ENCODE measurements at regions not wholly inside any gene's neighbourhood (a gene's known extent, or its start where the extent isn't known, plus 50 kb on each side); places are given as distances from the start of the nearest gene placed in this dataset.
A peak's percentile ranks its signal among the peaks of the same experiment; 100 is the strongest.

GRCh38 chr9:95727947-95728520, 147.5 kb upstream of the ERCC6L2 start:
- H3K9me3 ChIP-seq (ENCODE audit: control insufficient read depth, low read length): no peaks in the 10 kb centered on the region
- H3K36me3 ChIP-seq (ENCODE audit: control insufficient read depth, insufficient read depth, low read length): no peaks in the 10 kb centered on the region
- DNase-seq: no peak

GRCh38 chr9:95726756-95727155, 148.7 kb upstream of the ERCC6L2 start:
- no peaks in the 10 kb centered on the region for H3K9me3 ChIP-seq (ENCODE audit: control insufficient read depth, low read length)
- no peak overlapping the region for H3K27ac ChIP-seq (ENCODE audit: insufficient read depth, low read length, poor library complexity, severe bottlenecking)
- no peak for DNase-seq
- no peaks in the 10 kb centered on the region for H3K36me3 ChIP-seq (ENCODE audit: control insufficient read depth, insufficient read depth, low read length)
- H3K4me3 ChIP-seq (ENCODE audit: insufficient read depth, low read depth, low read length, poor library complexity, severe bottlenecking): no peak overlapping the region
- H3K4me1 ChIP-seq (ENCODE audit: control insufficient read depth, insufficient read depth, low read length, poor library complexity, severe bottlenecking): peaks cover 14% of the 10 kb centered on the region
- no peaks in the 10 kb centered on the region for H3K27me3 ChIP-seq (replicated peaks; ENCODE audit: control insufficient read depth, insufficient read depth, low read length, poor library complexity, severe bottlenecking)

More at GRCh38 chr9:95727947-95728520, 147.5 kb upstream of the ERCC6L2 start:
- H3K27ac ChIP-seq (ENCODE audit: insufficient read depth, low read length, poor library complexity, severe bottlenecking): no peak overlapping the region
- H3K27me3 ChIP-seq (replicated peaks; ENCODE audit: control insufficient read depth, insufficient read depth, low read length, poor library complexity, severe bottlenecking): no peaks in the 10 kb centered on the region
- H3K4me3 ChIP-seq (ENCODE audit: insufficient read depth, low read depth, low read length, poor library complexity, severe bottlenecking): no peak overlapping the region
- H3K4me1 ChIP-seq (ENCODE audit: control insufficient read depth, insufficient read depth, low read length, poor library complexity, severe bottlenecking): peaks cover 14% of the 10 kb centered on the region

DNA sequence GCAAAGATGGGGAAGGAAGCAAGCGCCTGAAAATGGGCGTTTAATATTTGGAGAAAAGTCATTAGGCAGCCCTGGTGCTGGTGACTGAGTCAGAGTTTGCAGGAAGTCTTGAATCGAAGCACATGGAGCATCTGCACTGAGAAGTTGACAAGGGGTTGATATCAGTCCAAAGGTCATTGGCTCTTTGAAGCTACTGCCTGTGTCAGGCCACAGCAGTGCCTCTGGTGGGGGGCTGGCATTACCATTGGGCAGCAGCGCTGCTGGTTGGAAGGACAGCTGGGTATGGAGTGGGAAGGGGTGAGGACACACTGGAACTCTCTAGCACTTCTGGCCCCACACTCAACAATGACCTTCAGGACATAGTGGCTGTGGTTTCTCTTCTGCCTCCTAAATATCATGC, 150.4 kb upstream of the ERCC6L2 start:
- Histone ChIP-seq H3K27ac (ENCODE audit: insufficient read depth, low read length, poor library complexity, severe bottlenecking) (peak overlapping the region; percentile 10), H3K36me3 (ENCODE audit: control insufficient read depth, insufficient read depth, low read length) (no peaks in the 10 kb centered on the region), H3K4me1 (ENCODE audit: control insufficient read depth, insufficient read depth, low read length, poor library complexity, severe bottlenecking) (peaks cover 14% of the 10 kb centered on the region), H3K27me3 (replicated peaks; ENCODE audit: control insufficient read depth, insufficient read depth, low read length, poor library complexity, severe bottlenecking) (no peaks in the 10 kb centered on the region), H3K9me3 (ENCODE audit: control insufficient read depth, low read length) (no peaks in the 10 kb centered on the region), H3K4me3 (ENCODE audit: insufficient read depth, low read depth, low read length, poor library complexity, severe bottlenecking) (no peak overlapping the region)
- DNase-seq: no peak

- peak overlapping the region; percentile 10 for H3K27ac ChIP-seq (ENCODE audit: insufficient read depth, low read length, poor library complexity, severe bottlenecking)
- DNase-seq: peak; percentile 53 to 58 (median 57)
- H3K4me3 ChIP-seq (ENCODE audit: insufficient read depth, low read depth, low read length, poor library complexity, severe bottlenecking): no peak overlapping the region
- H3K9me3 ChIP-seq (ENCODE audit: control insufficient read depth, low read length): no peaks in the 10 kb centered on the region
- H3K36me3 ChIP-seq (ENCODE audit: control insufficient read depth, insufficient read depth, low read length): no peaks in the 10 kb centered on the region
- H3K4me1 ChIP-seq (ENCODE audit: control insufficient read depth, insufficient read depth, low read length, poor library complexity, severe bottlenecking): peaks cover 14% of the 10 kb centered on the region
- no peaks in the 10 kb centered on the region for H3K27me3 ChIP-seq (replicated peaks; ENCODE audit: control insufficient read depth, insufficient read depth, low read length, poor library complexity, severe bottlenecking)
These were observed 151.1 kb upstream of the ERCC6L2 start for GRCh38 chr9:95724253-95724991.

DNA sequence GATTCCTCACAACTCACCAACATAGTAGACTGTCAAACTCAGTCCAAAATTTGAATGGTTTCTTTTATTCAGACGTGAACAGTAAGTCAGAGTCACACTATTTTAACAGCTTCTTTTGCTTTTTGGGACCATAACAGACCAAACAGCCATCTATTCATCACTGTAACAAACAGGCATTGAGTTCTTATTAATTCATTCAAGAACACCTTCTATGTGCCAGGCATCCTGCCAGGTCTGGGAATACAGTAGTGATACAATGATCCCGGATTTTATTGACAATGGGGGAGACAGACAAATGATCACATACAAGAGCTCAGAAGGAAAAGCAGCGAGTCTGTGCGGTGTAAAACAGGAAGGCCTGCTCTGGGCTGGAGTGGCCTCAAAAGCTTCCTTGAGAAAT, 153.3 kb upstream of the ERCC6L2 start:
- H3K9me3 ChIP-seq (ENCODE audit: control insufficient read depth, low read length): no peaks in the 10 kb centered on the region
- H3K27ac ChIP-seq (ENCODE audit: insufficient read depth, low read length, poor library complexity, severe bottlenecking): no peak overlapping the region
- no peaks in the 10 kb centered on the region for H3K27me3 ChIP-seq (replicated peaks; ENCODE audit: control insufficient read depth, insufficient read depth, low read length, poor library complexity, severe bottlenecking)
- no peaks in the 10 kb centered on the region for H3K36me3 ChIP-seq (ENCODE audit: control insufficient read depth, insufficient read depth, low read length)
- no peak overlapping the region for H3K4me3 ChIP-seq (ENCODE audit: insufficient read depth, low read depth, low read length, poor library complexity, severe bottlenecking)
- H3K4me1 ChIP-seq (ENCODE audit: control insufficient read depth, insufficient read depth, low read length, poor library complexity, severe bottlenecking): peaks cover 14% of the 10 kb centered on the region
- DNase-seq: no peak

DNA sequence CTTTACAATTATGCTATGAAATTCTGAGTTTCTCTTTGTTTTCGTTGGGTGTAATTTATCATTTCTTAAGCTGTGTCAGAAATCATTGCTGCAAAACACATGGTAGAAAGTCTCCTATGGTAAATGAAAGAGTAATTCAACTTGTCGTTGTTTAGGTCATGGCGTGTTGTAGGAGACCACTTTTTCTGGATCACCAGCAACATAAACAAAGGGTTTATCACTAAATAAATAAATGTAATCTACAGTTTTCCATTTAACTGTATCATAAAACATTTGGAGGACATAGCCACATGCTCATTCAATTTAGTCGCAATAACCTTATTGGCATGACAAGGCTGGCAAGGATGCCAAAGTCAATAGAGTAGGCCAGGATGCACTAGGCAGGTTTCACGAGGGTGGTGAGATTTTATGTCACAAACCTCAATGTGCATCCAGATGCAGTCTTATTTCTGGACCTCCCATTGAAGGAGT, 154.4 kb upstream of the ERCC6L2 start:
- Histone ChIP-seq H3K27ac (ENCODE audit: insufficient read depth, low read length, poor library complexity, severe bottlenecking) (no peak overlapping the region), H3K4me1 (ENCODE audit: control insufficient read depth, insufficient read depth, low read length, poor library complexity, severe bottlenecking) (peaks cover 14% of the 10 kb centered on the region), H3K4me3 (ENCODE audit: insufficient read depth, low read depth, low read length, poor library complexity, severe bottlenecking) (no peak overlapping the region), H3K36me3 (ENCODE audit: control insufficient read depth, insufficient read depth, low read length) (no peaks in the 10 kb centered on the region), H3K9me3 (ENCODE audit: control insufficient read depth, low read length) (no peaks in the 10 kb centered on the region), H3K27me3 (replicated peaks; ENCODE audit: control insufficient read depth, insufficient read depth, low read length, poor library complexity, severe bottlenecking) (no peaks in the 10 kb centered on the region)
- no peak for DNase-seq

DNA sequence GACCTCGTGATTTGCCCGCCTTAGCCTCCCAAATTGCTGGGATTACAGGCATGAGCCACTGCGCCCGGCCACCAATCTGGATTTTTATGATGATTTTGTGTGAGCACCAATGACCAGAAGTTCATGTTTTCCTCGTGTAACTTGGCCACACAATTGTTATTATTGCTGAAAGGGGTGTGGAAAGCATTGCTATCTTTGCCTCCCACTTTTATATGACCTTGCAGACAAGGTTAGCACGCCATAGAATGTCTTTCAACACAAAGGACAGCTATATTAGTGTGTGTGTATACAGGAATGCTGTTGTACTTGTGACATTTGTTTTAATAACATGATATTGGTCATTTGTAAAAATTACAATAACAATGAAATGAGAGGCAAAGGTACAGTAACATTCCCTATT, 155.0 kb upstream of the ERCC6L2 start:
- Histone ChIP-seq H3K36me3 (ENCODE audit: control insufficient read depth, insufficient read depth, low read length) (no peaks in the 10 kb centered on the region), H3K9me3 (ENCODE audit: control insufficient read depth, low read length) (no peaks in the 10 kb centered on the region), H3K4me3 (ENCODE audit: insufficient read depth, low read depth, low read length, poor library complexity, severe bottlenecking) (no peak overlapping the region), H3K27ac (ENCODE audit: insufficient read depth, low read length, poor library complexity, severe bottlenecking) (no peak overlapping the region), H3K4me1 (ENCODE audit: control insufficient read depth, insufficient read depth, low read length, poor library complexity, severe bottlenecking) (peaks cover 14% of the 10 kb centered on the region), H3K27me3 (replicated peaks; ENCODE audit: control insufficient read depth, insufficient read depth, low read length, poor library complexity, severe bottlenecking) (no peaks in the 10 kb centered on the region)
- no peak for DNase-seq

GRCh38 chr9:95719354-95719753, 156.1 kb upstream of the ERCC6L2 start:
- peaks cover 9% of the 10 kb centered on the region for H3K4me1 ChIP-seq (ENCODE audit: control insufficient read depth, insufficient read depth, low read length, poor library complexity, severe bottlenecking)
- no peak overlapping the region for H3K4me3 ChIP-seq (ENCODE audit: insufficient read depth, low read depth, low read length, poor library complexity, severe bottlenecking)
- no peaks in the 10 kb centered on the region for H3K27me3 ChIP-seq (replicated peaks; ENCODE audit: control insufficient read depth, insufficient read depth, low read length, poor library complexity, severe bottlenecking)
- DNase-seq: no peak
- H3K9me3 ChIP-seq (ENCODE audit: control insufficient read depth, low read length): no peaks in the 10 kb centered on the region
- H3K27ac ChIP-seq (ENCODE audit: insufficient read depth, low read length, poor library complexity, severe bottlenecking): no peak overlapping the region
- no peaks in the 10 kb centered on the region for H3K36me3 ChIP-seq (ENCODE audit: control insufficient read depth, insufficient read depth, low read length)

DNA sequence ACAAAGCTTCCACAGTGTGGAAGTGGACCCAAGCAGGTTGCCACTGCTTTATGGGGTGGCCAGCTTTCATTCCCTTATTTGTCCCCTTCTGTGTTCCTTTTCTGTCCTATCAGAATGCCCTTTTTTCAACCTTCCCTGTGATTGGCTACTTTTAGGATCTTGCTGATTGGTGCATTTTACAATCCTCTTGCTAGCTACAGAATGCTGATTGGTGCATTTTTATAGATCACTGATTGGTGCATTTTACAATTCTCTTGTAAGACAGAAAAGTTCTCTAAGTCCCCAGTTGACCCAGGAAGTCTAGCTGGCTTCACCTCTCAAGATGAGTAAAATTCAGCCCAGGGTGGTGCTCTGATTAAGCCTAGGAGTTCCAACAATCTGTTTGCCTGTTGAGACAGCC, 157.2 kb upstream of the ERCC6L2 start:
- no peak overlapping the region for H3K4me3 ChIP-seq (ENCODE audit: insufficient read depth, low read depth, low read length, poor library complexity, severe bottlenecking)
- DNase-seq: no peak
- H3K9me3 ChIP-seq (ENCODE audit: control insufficient read depth, low read length): no peaks in the 10 kb centered on the region
- H3K27ac ChIP-seq (ENCODE audit: insufficient read depth, low read length, poor library complexity, severe bottlenecking): no peak overlapping the region
- H3K27me3 ChIP-seq (replicated peaks; ENCODE audit: control insufficient read depth, insufficient read depth, low read length, poor library complexity, severe bottlenecking): no peaks in the 10 kb centered on the region
- no peaks in the 10 kb centered on the region for H3K4me1 ChIP-seq (ENCODE audit: control insufficient read depth, insufficient read depth, low read length, poor library complexity, severe bottlenecking)
- no peaks in the 10 kb centered on the region for H3K36me3 ChIP-seq (ENCODE audit: control insufficient read depth, insufficient read depth, low read length)

- no peaks in the 10 kb centered on the region for H3K4me1 ChIP-seq (ENCODE audit: control insufficient read depth, insufficient read depth, low read length, poor library complexity, severe bottlenecking)
- no peak overlapping the region for H3K4me3 ChIP-seq (ENCODE audit: insufficient read depth, low read depth, low read length, poor library complexity, severe bottlenecking)
- no peak overlapping the region for H3K27ac ChIP-seq (ENCODE audit: insufficient read depth, low read length, poor library complexity, severe bottlenecking)
- no peaks in the 10 kb centered on the region for H3K27me3 ChIP-seq (replicated peaks; ENCODE audit: control insufficient read depth, insufficient read depth, low read length, poor library complexity, severe bottlenecking)
- H3K36me3 ChIP-seq (ENCODE audit: control insufficient read depth, insufficient read depth, low read length): no peaks in the 10 kb centered on the region
- H3K9me3 ChIP-seq (ENCODE audit: control insufficient read depth, low read length): no peaks in the 10 kb centered on the region
- no peak for DNase-seq
These were observed 159.5 kb upstream of the ERCC6L2 start for GRCh38 chr9:95715868-95716435.

All from effector memory CD4-positive, alpha-beta T cell (primary cell).